IMR-90 (cell line): ENCODE measurements at regions not wholly inside any gene's neighbourhood (a gene's known extent, or its start where the extent isn't known, plus 50 kb on each side); places are given as distances from the start of the nearest gene placed in this dataset.

Experiments
- ATAC-seq: fragments of 200-7000 bp; cut with Tn5 transposase; 2 replicates; pipeline ENCODE4 v1.9.1; 2020; ENCODE audit warnings: low read depth, mild to moderate bottlenecking, moderate library complexity
- BruUV-seq: library from RNA; stranded (reverse); fragments of 400-500 nt; replicated peaks from 2 replicates; lab custom pipeline; 2021; lab: Mats Ljungman, UMichigan
- CTCF ChIA-PET: fragments of 300-600 bp; formaldehyde crosslinking; extraction: SDS; loops from one replicate; lab custom pipeline; 2021; ENCODE audit warnings: antibody characterized with exemption; lab: Yijun Ruan, JAX
- POLR2A ChIA-PET: fragments of 300-600 bp; sonication (Branson Sonifier 250); formaldehyde crosslinking; loops from one replicate; lab custom pipeline; 2022; ENCODE audit warnings: antibody characterized with exemption; ENCODE audit not compliant: unreplicated experiment; lab: Charles Lee
- DNase-seq: peaks from one replicate; pipeline ENCODE4 v3.0.0; 2013
- H2AFZ ChIP-seq: replicated peaks from 2 replicates; pipeline ENCODE3; 2013; ENCODE audit warnings: low read length, mild to moderate bottlenecking; ENCODE audit not compliant: poor library complexity
- H2AK5ac ChIP-seq: 2 replicates; pipeline ENCODE4 v1.6.1; 2013; ENCODE audit warnings: low read depth, low read length, inconsistent platforms
- H2AK9ac ChIP-seq: replicated peaks from 2 replicates; pipeline ENCODE3; 2013; ENCODE audit warnings: mild to moderate bottlenecking, low read depth, low read length, moderate library complexity; ENCODE audit not compliant: poor library complexity
- H2BK120ac ChIP-seq: 2 replicates; pipeline ENCODE4 v1.6.1; 2013; ENCODE audit warnings: low read depth, low read length, inconsistent platforms
- H2BK15ac ChIP-seq: 3 replicates; pipeline ENCODE4 v1.6.1; 2013; ENCODE audit warnings: low read depth, low read length, inconsistent platforms
- H2BK20ac ChIP-seq: 2 replicates; pipeline ENCODE4 v1.6.1; 2013; ENCODE audit warnings: low read depth, mild to moderate bottlenecking, inconsistent platforms, low read length, moderate library complexity
- H2BK5ac ChIP-seq: 2 replicates; pipeline ENCODE4 v1.6.1; 2013; ENCODE audit warnings: mild to moderate bottlenecking, low read depth, low read length, inconsistent platforms; ENCODE audit not compliant: poor library complexity, severe bottlenecking
- H3K14ac ChIP-seq: replicated peaks from 2 replicates; pipeline ENCODE4 v1.6.1; 2013; ENCODE audit warnings: low read depth, low read length, inconsistent platforms
- H3K18ac ChIP-seq: 2 replicates; pipeline ENCODE4 v1.6.1; 2013; ENCODE audit warnings: low read depth, low read length, control low read depth
- H3K23ac ChIP-seq: 2 replicates; pipeline ENCODE4 v1.6.1; 2013; ENCODE audit warnings: low read depth, low read length, inconsistent platforms
- H3K27ac ChIP-seq: 2 replicates; pipeline ENCODE4 v1.5.1; 2013; ENCODE audit warnings: mild to moderate bottlenecking, control low read depth, low read length; ENCODE audit not compliant: insufficient read depth
- H3K27me3 ChIP-seq: 2 replicates; pipeline ENCODE4 v1.6.1; 2013; ENCODE audit warnings: low read length; ENCODE audit not compliant: control insufficient read depth, insufficient read depth
- H3K36me3 ChIP-seq: 2 replicates; pipeline ENCODE4 v1.6.1; 2013; ENCODE audit warnings: low read length, mixed read lengths; ENCODE audit not compliant: control insufficient read depth, insufficient read depth
- H3K4ac ChIP-seq: 2 replicates; pipeline ENCODE4 v1.6.1; 2013; ENCODE audit warnings: low read depth, low read length, inconsistent platforms
- H3K4me1 ChIP-seq: 2 replicates; pipeline ENCODE4 v1.6.1; 2013; ENCODE audit warnings: low read length, mixed read lengths; ENCODE audit not compliant: control insufficient read depth, insufficient read depth
- H3K4me2 ChIP-seq: 2 replicates; pipeline ENCODE4 v1.6.1; 2013; ENCODE audit warnings: low read depth, mild to moderate bottlenecking, control low read depth, low read length, moderate library complexity
- H3K4me3 ChIP-seq: 2 replicates; pipeline ENCODE4 v1.5.1; 2013; ENCODE audit warnings: low read depth, mild to moderate bottlenecking, control low read depth, low read length, moderate library complexity; ENCODE audit not compliant: insufficient read depth
- H3K56ac ChIP-seq: 2 replicates; pipeline ENCODE4 v1.6.1; 2013; ENCODE audit warnings: low read length, inconsistent platforms; ENCODE audit not compliant: insufficient read depth; ENCODE audit errors: extremely low read depth
- H3K79me1 ChIP-seq, 2 experiments: 2 replicates each; pipeline ENCODE4 v1.6.1; 2013; ENCODE audit warnings: low read length in 2 of 2, inconsistent platforms in 1 of 2, low read depth in 1 of 2
- H3K9ac ChIP-seq: 2 replicates; pipeline ENCODE4 v1.6.1; 2013; ENCODE audit warnings: low read depth, low read length, control low read depth
- H3K9me1 ChIP-seq: 2 replicates; pipeline ENCODE4 v1.6.1; 2013; ENCODE audit warnings: low read length, inconsistent platforms; ENCODE audit not compliant: insufficient read depth
- H3K9me3 ChIP-seq: 2 replicates; pipeline ENCODE4 v1.6.1; 2013; ENCODE audit warnings: low read length; ENCODE audit not compliant: control insufficient read depth, insufficient read depth
- H4K20me1 ChIP-seq: 2 replicates; pipeline ENCODE4 v1.6.1; 2013; ENCODE audit warnings: low read length, inconsistent platforms; ENCODE audit not compliant: insufficient read depth
- H4K5ac ChIP-seq: 2 replicates; pipeline ENCODE4 v1.6.1; 2013; ENCODE audit warnings: mild to moderate bottlenecking, low read depth, low read length, control low read depth
- H4K8ac ChIP-seq, 2 experiments: 2 replicates each; pipeline ENCODE4 v1.6.1; 2013; ENCODE audit warnings: low read depth in 2 of 2, low read length in 2 of 2, control low read depth in 1 of 2, inconsistent platforms in 1 of 2
- H4K91ac ChIP-seq: 2 replicates; pipeline ENCODE4 v1.6.1; 2013; ENCODE audit warnings: low read depth, low read length, inconsistent platforms; ENCODE audit not compliant: insufficient read depth
- CHD1 ChIP-seq: IDR thresholded peaks from 2 replicates; pipeline ENCODE4 v1.6.1; 2012; ENCODE audit warnings: low read depth, low read length, improper control_type of control experiment
- CTCF ChIP-seq: conservative IDR thresholded peaks from 2 replicates; pipeline ENCODE4 v1.5.1; 2012; ENCODE audit warnings: mild to moderate bottlenecking, low read depth, low read length, improper control_type of control experiment
- MAZ ChIP-seq: IDR thresholded peaks from 2 replicates; pipeline ENCODE4 v1.6.1; 2012; ENCODE audit warnings: low read depth, mild to moderate bottlenecking, low read length, improper control_type of control experiment, moderate library complexity, borderline replicate concordance
- NFE2L2 ChIP-seq: fragments of 150-350 bp; IDR thresholded peaks from 2 replicates; pipeline ENCODE4 v1.6.1; 2016; ENCODE audit warnings: low read depth, mild to moderate bottlenecking, low read length
- POLR2A ChIP-seq: IDR thresholded peaks from 2 replicates; pipeline ENCODE4 v1.6.1; 2012; ENCODE audit warnings: mild to moderate bottlenecking, low read depth, low read length
- RAD21 ChIP-seq: IDR thresholded peaks from 2 replicates; pipeline ENCODE4 v1.6.1; 2012; ENCODE audit warnings: low read length, improper control_type of control experiment
- RCOR1 ChIP-seq: IDR thresholded peaks from 2 replicates; pipeline ENCODE4 v1.6.1; 2012; ENCODE audit warnings: mild to moderate bottlenecking, low read length, improper control_type of control experiment; ENCODE audit not compliant: insufficient replicate concordance
- SMC3 ChIP-seq: fragments of 150-350 bp; IDR thresholded peaks from 2 replicates; pipeline ENCODE4 v1.6.1; 2016; ENCODE audit warnings: low read depth, mild to moderate bottlenecking, antibody characterized with exemption, low read length, moderate library complexity
- WGBS, 2 experiments: methylation state at CpG; one replicate each; pipeline versions ENCODE4 v1.1.5 to v1.1.7; 2013; ENCODE audit warnings: missing lambda C conversion rate in 2 of 2; ENCODE audit not compliant: insufficient read length in 1 of 2; ENCODE audit errors: extremely low coverage in 2 of 2; 5-methylcytosine and 5-hydroxymethylcytosine counted together
- dilution Hi-C: fragments of 300-500 bp; cut with HindIII; formaldehyde crosslinking; loops from one replicate; pipeline ENCODE4 v1.14.3; 2018; ENCODE audit warnings: low sequenced_read_pairs; ENCODE audit not compliant: unreplicated experiment
- in situ Hi-C: fragments of 300-500 bp; cut with MboI; formaldehyde crosslinking; loops from 3 replicates; pipeline ENCODE4 v1.14.3; 2019; ENCODE audit warnings: low sequenced_read_pairs, inconsistent platforms, mixed read lengths
- intact Hi-C: fragments of 100-400 bp; cut with micrococcal nuclease; formaldehyde crosslinking; loops from 2 replicates; pipeline ENCODE4 v1.10.0; 2022

DNA sequence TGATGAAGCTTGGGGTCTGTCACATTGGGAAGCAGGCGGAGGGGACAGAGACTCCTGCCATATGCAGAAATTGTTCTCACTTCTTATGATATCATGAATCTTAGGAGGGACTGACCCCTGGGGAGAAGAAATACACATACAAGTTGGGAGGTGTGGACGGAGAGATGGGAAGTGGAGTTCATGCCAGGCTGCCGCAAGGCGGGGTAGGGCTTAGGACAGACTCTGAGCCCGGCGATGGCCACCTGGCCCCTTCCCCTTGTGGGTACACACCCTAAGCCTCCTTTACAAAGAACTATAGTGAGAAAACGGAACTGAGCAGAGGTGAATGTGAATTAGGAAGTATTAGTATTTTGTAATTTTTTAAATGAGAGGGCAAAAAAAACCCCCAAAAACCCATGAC is 177.0 kb upstream of the IRS2 start:
- H2BK20ac ChIP-seq, result no peak overlapping the region
- no peaks in the 10 kb centered on the region for H3K36me3 ChIP-seq
- no peak overlapping the region for H3K18ac ChIP-seq
- no peak overlapping the region for H2BK120ac ChIP-seq
- no peaks in the 10 kb centered on the region for H4K20me1 ChIP-seq
- dilution Hi-C loops (no loop called here), in situ Hi-C loops (no loop called here), intact Hi-C loops (loop anchor here (10.0 kb wide), 1 partner anchor 661 kb away; no protein-coding TSS in a partner anchor)
- no peaks in the 10 kb centered on the region for H3K9me3 ChIP-seq
- H3K27ac ChIP-seq, result no peak overlapping the region
- ChIA-PET CTCF (no interaction called here), POLR2A (no interaction called here)
- no peak overlapping the region for H3K23ac ChIP-seq
- H4K8ac ChIP-seq, result no peak overlapping the region
- no peaks in the 10 kb centered on the region for H3K9me1 ChIP-seq
- H3K4ac ChIP-seq, result no peak overlapping the region
- 100% methylated on average over 1 of the region's 7 CpGs; no CpG with 5 or more reads in 1 of the 2 experiments for WGBS, 2 experiments
- no peak overlapping the region for H3K56ac ChIP-seq
- ATAC-seq (no peak), DNase-seq (no peak)
- H2BK5ac ChIP-seq, result no peak overlapping the region
- BruUV-seq, result no TSS peak
- H3K4me3 ChIP-seq, result no peak overlapping the region
- TF ChIP-seq POLR2A (no peak), NFE2L2 (no peak), MAZ (no peak), RCOR1 (no peak), SMC3 (no peak), CHD1 (no peak), RAD21 (no peak), CTCF (no peak)
- H3K4me2 ChIP-seq, result no peak overlapping the region
- no peak overlapping the region for H2AK5ac ChIP-seq
- no peak overlapping the region for H2AK9ac ChIP-seq
- H2AFZ ChIP-seq, result no peak overlapping the region
- H4K91ac ChIP-seq, result no peak overlapping the region
- H3K79me1 ChIP-seq, result no peaks in the 10 kb centered on the region
- no peak overlapping the region for H3K9ac ChIP-seq
- no peak overlapping the region for H3K14ac ChIP-seq
- H3K27me3 ChIP-seq, result no peaks in the 10 kb centered on the region
- H3K4me1 ChIP-seq, result no peaks in the 10 kb centered on the region
- no peak overlapping the region for H2BK15ac ChIP-seq
- H4K5ac ChIP-seq, result no peak overlapping the region
